Ovary (tissue), 3 donors: ENCODE measurements at regions not wholly inside any gene's neighbourhood (a gene's known extent, or its start where the extent isn't known, plus 50 kb on each side); places are given as distances from the start of the nearest gene placed in this dataset.
"Not testable (repeated sequence)": the region's sequence is repeated elsewhere in the genome, so short reads cannot be mapped to it uniquely, and the experiment has no call there.

Experiments
- CTCF ChIP-seq, 3 donors: fragments of 450-650 bp in 2 of 3; fragments of 200-600 bp in 1 of 3; IDR thresholded peaks; one replicate each; pipeline versions ENCODE4 v1.5.1 to v1.8.0; 2016 to 2022; ENCODE audit warnings: antibody characterized with exemption in 3 of 3, mild to moderate bottlenecking in 1 of 3
- POLR2A ChIP-seq: fragments of 450-650 bp; IDR thresholded peaks from one replicate; pipeline ENCODE4 v1.6.1; 2017; ENCODE audit warnings: antibody characterized with exemption, mild to moderate bottlenecking, moderate library complexity
- donor health status: DM: no; HTN: no; CAD: no.

DNA sequence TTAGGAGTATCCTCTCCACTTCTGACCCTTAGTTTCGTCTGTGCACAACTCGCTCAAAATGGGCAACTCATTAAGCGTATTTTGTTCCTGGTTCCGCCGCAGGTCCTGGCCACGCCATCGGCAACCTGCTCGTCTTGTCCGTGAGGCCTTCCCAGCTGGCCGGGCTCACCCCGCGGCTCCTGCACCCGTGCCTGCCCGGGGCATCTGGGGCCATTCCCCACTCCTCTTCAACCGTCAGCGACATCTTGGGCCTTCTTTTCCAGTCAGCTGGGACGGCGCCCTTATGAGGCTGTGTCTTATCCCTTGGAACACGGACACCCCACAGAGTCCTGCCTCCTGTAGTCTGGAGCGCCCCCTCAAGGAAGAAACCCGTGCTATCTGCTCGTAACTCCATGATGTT is 271.9 kb upstream of the NRSN1 start:
- TF ChIP-seq CTCF (IDR thresholded peaks at IDR 0.05); POLR2A: not testable (repeated sequence)
